GM19043 (cell line): ENCODE measurements at regions not wholly inside any gene's neighbourhood (a gene's known extent, or its start where the extent isn't known, plus 50 kb on each side); places are given as distances from the start of the nearest gene placed in this dataset.

Experiments used
- ATAC-seq: cut with Tn5 transposase; IDR thresholded peaks from one replicate; pipeline ENCODE4 v1.9.1; 2021; ENCODE audit warnings: low read depth; ENCODE audit not compliant: unreplicated experiment

GRCh38 chr9:115900698-115901097, 252.9 kb upstream of the PAPPA start:
- ATAC-seq, result no peak

GRCh38 chr9:115910959-115911358, 242.6 kb upstream of the PAPPA start:
- ATAC-seq, result no peak

GRCh38 chr9:115912086-115912485, 241.5 kb upstream of the PAPPA start:
- ATAC-seq, result no peak

GRCh38 chr9:115913696-115914095, 239.9 kb upstream of the PAPPA start:
- no peak for ATAC-seq

GRCh38 chr9:115914291-115914690, 239.3 kb upstream of the PAPPA start:
- ATAC-seq, result no peak

- ATAC-seq, result no peak
Measured at GRCh38 chr9:115921301-115921700, 232.3 kb upstream of the PAPPA start.

GRCh38 chr9:115922444-115922843, 231.1 kb upstream of the PAPPA start:
- ATAC-seq, result no peak

GRCh38 chr9:115923410-115923809, 230.2 kb upstream of the PAPPA start:
- no peak for ATAC-seq

- no peak for ATAC-seq
Measured at GRCh38 chr9:115923903-115924668, 229.5 kb upstream of the PAPPA start.

- ATAC-seq, result no peak
Measured at GRCh38 chr9:115924669-115924987, 229.0 kb upstream of the PAPPA start.

- no peak for ATAC-seq
Measured at GRCh38 chr9:115925424-115925823, 228.2 kb upstream of the PAPPA start.

- no peak for ATAC-seq
Measured at GRCh38 chr9:115930472-115930871, 223.1 kb upstream of the PAPPA start.

GRCh38 chr9:115938479-115938878, 215.1 kb upstream of the PAPPA start:
- no peak for ATAC-seq

- no peak for ATAC-seq
Measured at GRCh38 chr9:115939065-115939765, 214.4 kb upstream of the PAPPA start.

- ATAC-seq, result no peak
Measured at GRCh38 chr9:115941561-115942315, 211.9 kb upstream of the PAPPA start.

GRCh38 chr9:115943431-115944165, 210.0 kb upstream of the PAPPA start:
- ATAC-seq, result no peak

- ATAC-seq, result no peak
Measured at GRCh38 chr9:115944166-115944948, 209.2 kb upstream of the PAPPA start.

- ATAC-seq, result no peak
Measured at GRCh38 chr9:115945009-115945431, 208.6 kb upstream of the PAPPA start.

- ATAC-seq, result no peak
Measured at GRCh38 chr9:115946530-115946929, 207.1 kb upstream of the PAPPA start.

GRCh38 chr9:115951977-115952376, 201.6 kb upstream of the PAPPA start:
- ATAC-seq, result no peak
